Femur (tissue), 1 donor: ENCODE measurements at regions not wholly inside any gene's neighbourhood (a gene's known extent, or its start where the extent isn't known, plus 50 kb on each side); places are given as distances from the start of the nearest gene placed in this dataset.
"Not testable (repeated sequence)": the region's sequence is repeated elsewhere in the genome, so short reads cannot be mapped to it uniquely, and the experiment has no call there.

Experiments used
- DNase-seq: peaks from one replicate; pipeline ENCODE4 v3.0.0-alpha.2; 2017

GRCh38 chr6:164807125-164807524, 502.3 kb downstream of the C6orf118 start:
- no peak for DNase-seq

- no peak for DNase-seq
These were observed 514.2 kb downstream of the C6orf118 start for GRCh38 chr6:164795056-164795815.

GRCh38 chr6:164792666-164793065, 516.7 kb downstream of the C6orf118 start:
- DNase-seq: no peak

- no peak for DNase-seq
These were observed 517.9 kb downstream of the C6orf118 start for GRCh38 chr6:164791498-164791897.

GRCh38 chr6:164763788-164764187, 545.6 kb downstream of the C6orf118 start:
- DNase-seq: no peak

- DNase-seq: no peak
These were observed 552.0 kb downstream of the C6orf118 start for GRCh38 chr6:164757451-164757850.

- no peak for DNase-seq
These were observed 552.7 kb downstream of the C6orf118 start for GRCh38 chr6:164756723-164757122.

- DNase-seq: no peak
These were observed 553.3 kb downstream of the C6orf118 start for GRCh38 chr6:164756142-164756541.

GRCh38 chr6:164753517-164753916, 555.9 kb downstream of the C6orf118 start:
- DNase-seq: no peak

- no peak for DNase-seq
These were observed 558.0 kb downstream of the C6orf118 start for GRCh38 chr6:164751395-164751794.

GRCh38 chr6:164750128-164750527, 559.3 kb downstream of the C6orf118 start:
- DNase-seq: no peak

GRCh38 chr6:164749221-164750064, 560.0 kb downstream of the C6orf118 start:
- DNase-seq: peak; percentile 76

- no peak for DNase-seq
These were observed 565.1 kb downstream of the C6orf118 start for GRCh38 chr6:164744301-164744700.

- DNase-seq: no peak
These were observed 567.4 kb downstream of the C6orf118 start for GRCh38 chr6:164741938-164742451.

GRCh38 chr6:164736090-164736489, 573.3 kb downstream of the C6orf118 start:
- not testable (repeated sequence) for DNase-seq

GRCh38 chr6:164731539-164731938, 577.9 kb downstream of the C6orf118 start:
- no peak for DNase-seq

GRCh38 chr6:164721460-164721859, 587.9 kb downstream of the C6orf118 start:
- no peak for DNase-seq

GRCh38 chr6:164700497-164700896, 608.9 kb downstream of the C6orf118 start:
- DNase-seq: no peak

GRCh38 chr6:164695896-164696295, 613.5 kb downstream of the C6orf118 start:
- DNase-seq: no peak

GRCh38 chr6:164694386-164694785, 615.0 kb downstream of the C6orf118 start:
- no peak for DNase-seq

GRCh38 chr6:164693944-164694343, 615.5 kb downstream of the C6orf118 start:
- DNase-seq: peak; percentile 59

GRCh38 chr6:164692772-164693510, 616.5 kb downstream of the C6orf118 start:
- no peak for DNase-seq
